HepG2 (cell line): ENCODE measurements at regions not wholly inside any gene's neighbourhood (a gene's known extent, or its start where the extent isn't known, plus 50 kb on each side); places are given as distances from the start of the nearest gene placed in this dataset.

ENCODE experiments used
- CEBPB ChIP-seq: IDR thresholded peaks from 2 replicates; pipeline ENCODE4 v1.6.1; 2011; ENCODE audit warnings: low read depth, low read length, improper control_type of control experiment, borderline replicate concordance
- MXI1 ChIP-seq: IDR thresholded peaks from 3 replicates; pipeline ENCODE4 v1.6.1; 2012; ENCODE audit warnings: low read depth, low read length, inconsistent platforms, borderline replicate concordance
- PCBP2 ChIP-seq: fragments of 200-400 bp; formaldehyde crosslinking; optimal IDR thresholded peaks from 2 replicates; pipeline ENCODE3; 2018; ENCODE audit warnings: low read length, low read depth; ENCODE audit not compliant: poor library complexity, severe bottlenecking
- ZNF263 ChIP-seq: sonication (generic); formaldehyde crosslinking; IDR thresholded peaks from 2 replicates; pipeline ENCODE4 v1.4.0; 2020; ENCODE audit warnings: missing genetic modification reagents
- TF ChIP-seq, protein P1 (sequence below): sonication (generic); formaldehyde crosslinking; IDR thresholded peaks from 2 replicates; pipeline ENCODE4 v1.4.0; 2020; ENCODE audit warnings: mild to moderate bottlenecking, missing genetic modification reagents
- TF ChIP-seq, protein P2 (sequence below): IDR thresholded peaks from 2 replicates; pipeline ENCODE4 v1.6.1; 2016; ENCODE audit warnings: control low read depth

DNA sequence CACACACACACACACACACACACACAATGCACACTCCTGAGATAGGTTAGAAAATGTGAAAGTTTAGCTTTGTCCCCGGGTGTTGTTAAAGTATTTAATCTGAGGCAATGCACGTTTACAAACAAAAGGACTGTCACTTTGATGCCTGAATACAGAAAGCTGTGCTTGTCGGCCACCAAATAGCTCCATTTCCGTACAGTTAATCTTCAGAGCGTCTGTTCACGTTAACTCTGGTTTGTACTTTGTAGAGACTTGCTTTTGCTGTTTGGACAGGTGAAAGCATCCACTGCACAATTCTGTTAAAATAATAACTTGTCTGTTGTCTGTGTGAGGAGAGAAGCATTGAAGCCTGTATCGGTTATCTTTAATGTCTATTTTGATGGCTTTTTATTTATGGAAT, 267.8 kb downstream of the FGF9 start:
- TF ChIP-seq MXI1 (no peak), PCBP2 (no peak), CEBPB (no peak), ZNF263 (CRISPR knock-in tag) (no peak)
- TF ChIP-seq, protein P1, sequence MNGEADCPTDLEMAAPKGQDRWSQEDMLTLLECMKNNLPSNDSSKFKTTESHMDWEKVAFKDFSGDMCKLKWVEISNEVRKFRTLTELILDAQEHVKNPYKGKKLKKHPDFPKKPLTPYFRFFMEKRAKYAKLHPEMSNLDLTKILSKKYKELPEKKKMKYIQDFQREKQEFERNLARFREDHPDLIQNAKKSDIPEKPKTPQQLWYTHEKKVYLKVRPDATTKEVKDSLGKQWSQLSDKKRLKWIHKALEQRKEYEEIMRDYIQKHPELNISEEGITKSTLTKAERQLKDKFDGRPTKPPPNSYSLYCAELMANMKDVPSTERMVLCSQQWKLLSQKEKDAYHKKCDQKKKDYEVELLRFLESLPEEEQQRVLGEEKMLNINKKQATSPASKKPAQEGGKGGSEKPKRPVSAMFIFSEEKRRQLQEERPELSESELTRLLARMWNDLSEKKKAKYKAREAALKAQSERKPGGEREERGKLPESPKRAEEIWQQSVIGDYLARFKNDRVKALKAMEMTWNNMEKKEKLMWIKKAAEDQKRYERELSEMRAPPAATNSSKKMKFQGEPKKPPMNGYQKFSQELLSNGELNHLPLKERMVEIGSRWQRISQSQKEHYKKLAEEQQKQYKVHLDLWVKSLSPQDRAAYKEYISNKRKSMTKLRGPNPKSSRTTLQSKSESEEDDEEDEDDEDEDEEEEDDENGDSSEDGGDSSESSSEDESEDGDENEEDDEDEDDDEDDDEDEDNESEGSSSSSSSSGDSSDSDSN (CRISPR knock-in tag), result no peak
- TF ChIP-seq, protein P2, sequence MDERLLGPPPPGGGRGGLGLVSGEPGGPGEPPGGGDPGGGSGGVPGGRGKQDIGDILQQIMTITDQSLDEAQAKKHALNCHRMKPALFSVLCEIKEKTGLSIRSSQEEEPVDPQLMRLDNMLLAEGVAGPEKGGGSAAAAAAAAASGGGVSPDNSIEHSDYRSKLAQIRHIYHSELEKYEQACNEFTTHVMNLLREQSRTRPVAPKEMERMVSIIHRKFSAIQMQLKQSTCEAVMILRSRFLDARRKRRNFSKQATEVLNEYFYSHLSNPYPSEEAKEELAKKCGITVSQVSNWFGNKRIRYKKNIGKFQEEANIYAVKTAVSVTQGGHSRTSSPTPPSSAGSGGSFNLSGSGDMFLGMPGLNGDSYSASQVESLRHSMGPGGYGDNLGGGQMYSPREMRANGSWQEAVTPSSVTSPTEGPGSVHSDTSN (CRISPR knock-in tag), result no peak
